Stimulated activated CD8-positive, alpha-beta memory T cell treated with anti-CD3 and anti-CD28 coated beads, Interleukin-15, amount 100 ng/mL, for 24 hours (primary cell): ENCODE measurements at regions not wholly inside any gene's neighbourhood (a gene's known extent, or its start where the extent isn't known, plus 50 kb on each side); places are given as distances from the start of the nearest gene placed in this dataset.

Source experiments
- DNase-seq: peaks from one replicate; pipeline ENCODE4 v3.0.0-alpha.2; 2020; ENCODE audit warnings: low read depth

DNA sequence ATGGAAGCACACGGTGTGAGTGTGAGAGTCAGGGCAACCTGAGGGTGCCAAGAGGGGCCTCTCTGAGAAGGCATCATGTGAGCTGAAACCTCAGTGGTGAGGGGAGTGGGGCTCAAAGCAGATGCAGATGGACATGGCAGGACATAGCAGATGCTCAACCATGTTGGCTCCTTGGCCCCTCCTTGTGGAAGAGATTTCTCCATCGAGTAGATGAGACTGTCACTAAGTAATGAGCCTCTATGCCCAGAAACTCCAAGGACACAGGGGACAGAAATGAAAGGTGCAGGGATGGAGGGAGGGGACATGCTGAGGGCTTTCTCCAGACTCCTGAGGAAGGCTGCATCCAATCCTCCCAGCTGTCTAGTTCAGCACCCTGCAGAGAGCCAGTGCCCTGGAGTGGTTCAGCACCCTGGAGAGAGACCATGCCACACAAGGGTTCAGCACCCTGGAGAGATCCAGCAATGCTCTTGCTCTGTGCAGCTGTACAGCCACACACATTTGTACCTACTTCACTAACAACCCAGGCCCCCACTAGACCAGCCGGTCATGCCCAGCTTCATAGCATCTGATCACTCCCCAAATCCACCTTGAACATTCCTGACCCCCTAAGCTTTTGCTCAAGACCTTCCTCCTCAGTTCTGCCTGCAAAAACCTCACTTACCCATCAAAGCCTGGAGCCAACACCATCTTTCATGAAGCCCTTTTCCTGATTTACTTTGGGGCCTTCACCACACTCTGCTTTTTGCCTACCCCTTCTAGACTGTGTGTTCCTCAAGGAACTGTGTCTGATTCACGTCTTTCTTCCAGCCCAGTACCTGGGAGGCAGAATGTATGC is 252.0 kb downstream of the CTTN start:
- DNase-seq: no peak

DNA sequence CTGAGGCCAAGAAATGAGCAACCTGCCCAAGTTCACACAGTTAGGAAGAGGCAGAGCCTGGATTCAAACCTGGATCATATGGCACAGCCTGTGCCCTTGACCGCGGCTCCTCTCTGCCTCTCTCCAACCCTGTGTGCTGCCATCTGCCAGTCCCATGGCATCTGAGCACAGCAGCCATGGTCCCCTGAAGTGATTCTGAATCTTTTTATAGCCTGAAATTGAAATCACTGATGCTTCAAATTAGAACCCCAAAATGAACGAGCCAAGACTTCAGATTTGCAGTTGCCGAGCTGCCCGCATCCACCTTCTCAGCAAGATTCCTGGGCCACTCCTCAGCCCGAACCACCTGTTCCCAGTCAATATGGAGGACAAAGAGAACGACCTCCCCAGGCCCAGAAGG is 252.7 kb downstream of the CTTN start:
- no peak for DNase-seq

- DNase-seq: no peak
Observed at GRCh38 chr11:70654016-70654415, 255.7 kb downstream of the CTTN start.

GRCh38 chr11:70655816-70656215 is 257.5 kb downstream of the CTTN start:
- no peak for DNase-seq

DNA sequence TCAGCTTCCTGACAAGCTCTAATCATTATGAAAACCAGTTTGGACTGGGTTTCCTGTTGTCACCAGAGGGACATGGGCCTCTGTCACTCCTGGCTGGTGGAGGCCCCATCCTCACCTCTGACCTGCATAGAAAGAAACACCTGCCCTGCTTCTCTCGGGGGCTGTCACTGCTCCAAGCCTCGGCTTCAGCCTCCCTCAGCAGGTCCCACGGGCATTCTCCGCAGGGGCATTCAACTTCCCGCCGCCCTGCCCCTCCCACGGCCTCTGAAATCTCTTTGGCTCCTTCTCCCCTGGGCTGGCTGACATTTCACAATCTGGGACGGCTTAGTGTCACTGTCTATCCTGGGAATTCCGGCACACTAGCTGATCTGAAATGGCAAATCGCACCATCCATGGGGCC is 257.9 kb downstream of the CTTN start:
- no peak for DNase-seq

- no peak for DNase-seq
Observed at GRCh38 chr11:70660059-70660888, 261.9 kb downstream of the CTTN start.

GRCh38 chr11:70660889-70661197 is 262.5 kb downstream of the CTTN start:
- no peak for DNase-seq

DNA sequence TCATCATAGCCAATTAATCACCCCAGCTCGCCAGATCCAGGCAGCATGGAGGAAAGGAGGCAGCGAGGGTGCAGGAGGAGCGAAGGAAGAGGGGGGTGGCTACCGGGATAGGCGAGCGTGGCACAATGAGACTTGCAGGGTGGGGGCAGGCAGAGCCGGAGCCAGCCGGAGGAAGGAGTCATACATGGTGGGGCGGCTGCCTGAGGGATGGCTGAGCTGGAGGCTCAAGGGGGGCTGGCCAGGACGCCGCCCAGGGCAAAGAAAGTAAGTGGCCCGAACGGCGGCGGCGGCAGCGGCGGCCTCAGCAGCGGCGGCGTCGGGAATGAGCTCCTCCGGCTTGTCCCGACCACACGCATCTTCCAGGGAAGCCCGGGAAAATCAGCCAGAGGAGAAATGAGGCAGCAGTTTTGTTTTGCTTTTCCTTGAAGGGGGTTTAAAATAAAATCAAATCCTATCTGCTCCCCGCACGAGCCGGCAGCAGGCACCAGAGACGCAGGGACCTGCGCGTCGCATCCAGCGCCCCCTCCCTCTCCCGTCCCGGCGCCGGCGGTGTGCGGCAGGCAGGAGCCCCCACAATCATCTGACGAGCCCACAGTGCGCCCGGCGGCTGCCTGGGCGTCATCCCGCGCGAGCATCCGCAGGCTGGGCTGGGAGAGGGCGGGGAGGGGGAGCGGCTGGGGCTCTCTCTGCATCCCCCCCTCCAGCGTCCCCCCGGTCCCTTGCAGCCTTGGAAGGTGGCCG is 263.6 kb downstream of the CTTN start:
- DNase-seq: no peak

- DNase-seq: no peak
Observed at GRCh38 chr11:70662691-70663098, 264.4 kb downstream of the CTTN start.

GRCh38 chr11:70663815-70664214 is 265.5 kb downstream of the CTTN start:
- no peak for DNase-seq

DNA sequence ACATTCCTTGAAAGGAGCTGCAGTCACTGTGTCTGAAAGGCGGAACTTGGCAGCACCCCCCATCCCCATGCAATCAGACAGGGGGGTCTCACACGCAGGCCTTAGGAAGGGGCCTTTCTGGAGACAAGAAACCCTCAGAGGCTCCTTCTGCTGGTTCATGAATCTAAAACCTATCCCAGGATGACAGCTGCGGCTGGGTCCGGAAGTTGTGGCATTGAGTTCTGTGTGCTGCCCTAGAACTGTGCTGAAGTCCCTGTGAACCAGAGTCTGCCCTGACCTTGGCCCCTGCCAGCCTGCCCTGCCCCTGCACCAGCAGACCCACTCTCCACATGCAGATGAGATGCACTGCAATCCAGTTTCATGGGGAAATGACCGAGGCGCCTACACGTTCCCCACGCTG is 268.0 kb downstream of the CTTN start:
- DNase-seq: no peak

DNA sequence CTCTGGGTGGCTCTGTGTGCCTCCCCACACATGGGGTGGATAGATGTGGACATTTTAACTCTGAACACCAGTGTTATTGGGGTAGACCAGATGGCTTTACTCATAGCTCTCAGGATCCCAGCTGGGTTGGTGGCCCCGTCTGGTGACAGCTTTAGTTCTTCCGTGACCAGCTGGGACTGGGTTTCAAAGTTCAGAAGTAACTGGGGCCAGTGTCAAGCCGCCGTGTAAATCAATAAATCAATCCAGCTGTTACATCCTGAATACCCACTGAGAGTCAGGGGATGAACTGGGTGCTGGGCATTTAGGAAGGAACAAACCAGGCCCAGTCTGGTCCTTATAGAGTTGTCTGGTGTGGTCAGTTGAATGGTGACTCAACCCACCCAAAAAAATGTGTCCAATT is 269.4 kb downstream of the CTTN start:
- no peak for DNase-seq

- DNase-seq: no peak
Observed at GRCh38 chr11:70668204-70669202, 270.2 kb downstream of the CTTN start.

- DNase-seq: no peak
Observed at GRCh38 chr11:70669281-70669680, 271.0 kb downstream of the CTTN start.

GRCh38 chr11:70669871-70670675 is 271.7 kb downstream of the CTTN start:
- DNase-seq: no peak

- DNase-seq: no peak
Observed at GRCh38 chr11:70670676-70671034, 272.3 kb downstream of the CTTN start.

GRCh38 chr11:70671083-70671482 is 272.8 kb downstream of the CTTN start:
- no peak for DNase-seq

DNA sequence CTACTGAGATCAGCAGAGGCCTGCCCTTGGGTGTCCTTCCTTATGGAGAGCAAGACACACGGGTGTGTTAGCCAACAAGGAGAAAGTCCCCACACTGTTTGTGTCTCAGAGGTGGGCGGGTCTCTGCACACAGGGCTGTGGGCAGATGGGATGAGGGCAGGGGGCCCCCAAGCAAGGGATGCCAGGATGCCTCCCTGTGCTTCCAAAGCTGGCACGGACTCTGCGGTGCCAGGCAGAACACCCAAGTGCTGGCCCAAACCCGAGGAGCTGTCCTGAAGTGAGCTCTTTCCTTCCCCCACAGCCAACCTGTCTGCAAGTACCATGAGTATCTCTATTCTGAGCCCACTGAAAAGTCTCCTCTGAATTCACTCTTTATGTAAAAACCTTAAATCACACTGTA is 273.3 kb downstream of the CTTN start:
- DNase-seq: no peak

- no peak for DNase-seq
Observed at GRCh38 chr11:70672991-70673653, 274.8 kb downstream of the CTTN start.

- DNase-seq: no peak
Observed at GRCh38 chr11:70674605-70675004, 276.3 kb downstream of the CTTN start.
